ENCODE measurements at regions not wholly inside any gene's neighbourhood (a gene's known extent, or its start where the extent isn't known, plus 50 kb on each side); places are given as distances from the start of the nearest gene placed in this dataset.

- peak; percentile 38 for DNase-seq (ENCODE audit: low read depth, low spot score)
Measured at GRCh38 chr4:18686338-18687037, 664.9 kb upstream of the LCORL start.

- DNase-seq (ENCODE audit: low read depth, low spot score), result no peak
Measured at GRCh38 chr4:18684932-18685331, 663.4 kb upstream of the LCORL start.

GRCh38 chr4:18676526-18676915, 655.0 kb upstream of the LCORL start:
- DNase-seq (ENCODE audit: low read depth, low spot score), result peak; percentile 17

- DNase-seq (ENCODE audit: low read depth, low spot score), result no peak
Measured at GRCh38 chr4:18675586-18676525, 654.3 kb upstream of the LCORL start.

- DNase-seq (ENCODE audit: low read depth, low spot score), result no peak
Measured at GRCh38 chr4:18670034-18670433, 648.5 kb upstream of the LCORL start.

- no peak for DNase-seq (ENCODE audit: low read depth, low spot score)
Measured at GRCh38 chr4:18669390-18669789, 647.8 kb upstream of the LCORL start.

GRCh38 chr4:18666322-18666721, 644.8 kb upstream of the LCORL start:
- DNase-seq (ENCODE audit: low read depth, low spot score), result no peak

- DNase-seq (ENCODE audit: low read depth, low spot score), result no peak
Measured at GRCh38 chr4:18664171-18664570, 642.6 kb upstream of the LCORL start.

GRCh38 chr4:18645351-18645750, 623.8 kb upstream of the LCORL start:
- DNase-seq (ENCODE audit: low read depth, low spot score), result no peak

GRCh38 chr4:18641334-18641733, 619.8 kb upstream of the LCORL start:
- DNase-seq (ENCODE audit: low read depth, low spot score), result no peak

- DNase-seq (ENCODE audit: low read depth, low spot score), result no peak
Measured at GRCh38 chr4:18638031-18638430, 616.5 kb upstream of the LCORL start.

GRCh38 chr4:18636001-18636585, 614.5 kb upstream of the LCORL start:
- DNase-seq (ENCODE audit: low read depth, low spot score), result no peak

GRCh38 chr4:18635531-18635930, 614.0 kb upstream of the LCORL start:
- DNase-seq (ENCODE audit: low read depth, low spot score), result no peak

GRCh38 chr4:18631586-18631985, 610.0 kb upstream of the LCORL start:
- DNase-seq (ENCODE audit: low read depth, low spot score), result no peak

GRCh38 chr4:18630218-18631110, 608.9 kb upstream of the LCORL start:
- no peak for DNase-seq (ENCODE audit: low read depth, low spot score)

- DNase-seq (ENCODE audit: low read depth, low spot score), result no peak
Measured at GRCh38 chr4:18627447-18628005, 606.0 kb upstream of the LCORL start.

- no peak for DNase-seq (ENCODE audit: low read depth, low spot score)
Measured at GRCh38 chr4:18626996-18627395, 605.4 kb upstream of the LCORL start.

GRCh38 chr4:18626366-18626765, 604.8 kb upstream of the LCORL start:
- DNase-seq (ENCODE audit: low read depth, low spot score), result no peak

GRCh38 chr4:18621186-18621585, 599.6 kb upstream of the LCORL start:
- no peak for DNase-seq (ENCODE audit: low read depth, low spot score)

- DNase-seq (ENCODE audit: low read depth, low spot score), result no peak
Measured at GRCh38 chr4:18616720-18617119, 595.2 kb upstream of the LCORL start.

- no peak for DNase-seq (ENCODE audit: low read depth, low spot score)
Measured at GRCh38 chr4:18611026-18611425, 589.5 kb upstream of the LCORL start.

All from astrocyte of the hippocampus (primary cell).